Common myeloid progenitor, CD34-positive (primary cell): ENCODE measurements at regions not wholly inside any gene's neighbourhood (a gene's known extent, or its start where the extent isn't known, plus 50 kb on each side); places are given as distances from the start of the nearest gene placed in this dataset.

Experiments used
- CTCF ChIA-PET: fragments of 350-600 bp; sonication (Branson Sonifier 250); formaldehyde crosslinking; loops from one replicate; lab custom pipeline; 2021; ENCODE audit warnings: antibody characterized with exemption; lab: Charles Lee
- POLR2A ChIA-PET: fragments of 350-600 bp; sonication (Branson Sonifier 250); formaldehyde crosslinking; loops from one replicate; lab custom pipeline; 2021; ENCODE audit warnings: antibody characterized with exemption; lab: Charles Lee
- DNase-seq, 3 donors: peaks; one replicate each; pipeline versions ENCODE4 v3.0.0 to v3.0.0-alpha.2; 2013
- H3K27ac ChIP-seq, 2 experiments: 1 replicate in 1 of 2; 2 replicates in 1 of 2; pipeline ENCODE4 v1.7.0; 2013; ENCODE audit warnings: inconsistent platforms in 2 of 2, low read length in 2 of 2, mild to moderate bottlenecking in 2 of 2, low read depth in 1 of 2, moderate library complexity in 1 of 2; ENCODE audit not compliant: severe bottlenecking in 2 of 2, insufficient read depth in 1 of 2, poor library complexity in 1 of 2
- H3K27me3 ChIP-seq, 5 experiments: replicated peaks in 2 of 5; 1 replicate in 3 of 5; 2 replicates in 2 of 5; pipeline versions ENCODE4 v1.6.1 to v1.7.0; 2013; ENCODE audit warnings: low read length in 4 of 5, mild to moderate bottlenecking in 2 of 5, moderate library complexity in 2 of 5, inconsistent platforms in 1 of 5; ENCODE audit not compliant: insufficient read depth in 5 of 5, control insufficient read depth in 4 of 5
- H3K36me3 ChIP-seq, 4 experiments: 1 replicate in 2 of 4; 2 replicates in 2 of 4; pipeline versions ENCODE4 v1.6.1 to v1.7.0; 2013; ENCODE audit warnings: low read length in 3 of 4, control low read depth in 1 of 4, mild to moderate bottlenecking in 1 of 4; ENCODE audit not compliant: control insufficient read depth in 4 of 4, insufficient read depth in 4 of 4
- H3K4me1 ChIP-seq, 4 experiments: 1 replicate in 3 of 4; 2 replicates in 1 of 4; pipeline versions ENCODE4 v1.6.1 to v1.7.1; 2013; ENCODE audit warnings: low read length in 3 of 4, mild to moderate bottlenecking in 3 of 4, control low read depth in 1 of 4, inconsistent platforms in 1 of 4, moderate library complexity in 1 of 4; ENCODE audit not compliant: control insufficient read depth in 4 of 4, insufficient read depth in 4 of 4; ENCODE audit errors: control extremely low read depth in 1 of 4
- H3K4me3 ChIP-seq, 7 experiments: 1 replicate in 4 of 7; 2 replicates in 3 of 7; pipeline versions ENCODE4 v1.5.1 to v1.7.0; 2013; ENCODE audit warnings: mild to moderate bottlenecking in 7 of 7, low read length in 6 of 7, moderate library complexity in 6 of 7, inconsistent platforms in 2 of 7, low read depth in 2 of 7, control low read depth in 1 of 7; ENCODE audit not compliant: insufficient read depth in 4 of 7, control insufficient read depth in 1 of 7; ENCODE audit errors: extremely low read depth in 1 of 7
- H3K9me3 ChIP-seq, 5 experiments: 1 replicate in 4 of 5; 2 replicates in 1 of 5; pipeline versions ENCODE4 v1.6.1 to v1.7.1; 2013; ENCODE audit warnings: low read length in 4 of 5, mild to moderate bottlenecking in 2 of 5, inconsistent platforms in 1 of 5, low read depth in 1 of 5, moderate library complexity in 1 of 5; ENCODE audit not compliant: control insufficient read depth in 4 of 5, insufficient read depth in 2 of 5; ENCODE audit errors: control extremely low read depth in 1 of 5
- WGBS: methylation state at CpG from one replicate; pipeline ENCODE4 v1.1.5; 2013; ENCODE audit not compliant: insufficient coverage; 5-methylcytosine and 5-hydroxymethylcytosine counted together

GRCh38 chr12:13504736-13505135 lies 308.2 kb downstream of the EMP1 start:
- no peaks in the 10 kb centered on the region for H3K36me3 ChIP-seq
- H3K4me1 ChIP-seq = no peaks in the 10 kb centered on the region
- no peak overlapping the region for H3K4me3 ChIP-seq
- 94% methylated on average over 4 of the region's 5 CpGs for WGBS
- peaks cover 0 to 7% (median 5%) of the 10 kb centered on the region in 5 experiments for H3K27me3 ChIP-seq
- no peak for DNase-seq
- no peaks in the 10 kb centered on the region for H3K9me3 ChIP-seq
- CTCF ChIA-PET = interaction anchor here (1.0 to 1.5 kb wide), 2 partner anchors 9 to 10 kb away, joined by 3 to 5 read pairs; no protein-coding TSS in a partner anchor
- POLR2A ChIA-PET = no interaction called here
- no peak overlapping the region for H3K27ac ChIP-seq

- H3K4me1 ChIP-seq = no peaks in the 10 kb centered on the region
- no peak overlapping the region for H3K27ac ChIP-seq
- H3K27me3 ChIP-seq = peaks cover 0 to 7% (median 5%) of the 10 kb centered on the region in 5 experiments
- H3K9me3 ChIP-seq = no peaks in the 10 kb centered on the region
- H3K36me3 ChIP-seq = no peaks in the 10 kb centered on the region
- ChIA-PET CTCF (interaction anchor here (1.5 kb wide), 1 partner anchor 9 kb away, joined by 5 read pairs; no protein-coding TSS in a partner anchor), POLR2A (no interaction called here)
- H3K4me3 ChIP-seq = no peak overlapping the region
- no peak for DNase-seq
Measured at GRCh38 chr12:13504074-13504473, 307.5 kb downstream of the EMP1 start.

- Histone ChIP-seq H3K36me3 (no peaks in the 10 kb centered on the region), H3K4me1 (no peaks in the 10 kb centered on the region), H3K4me3 (no peak overlapping the region), H3K9me3 (no peaks in the 10 kb centered on the region), H3K27me3 (peaks cover 0 to 7% (median 5%) of the 10 kb centered on the region in 5 experiments), H3K27ac (no peak overlapping the region)
- WGBS = 94% methylated on average over 2 of the region's 2 CpGs
- CTCF ChIA-PET = no interaction called here
- DNase-seq = no peak
- POLR2A ChIA-PET = no interaction called here
Measured at GRCh38 chr12:13503094-13503835, 306.7 kb downstream of the EMP1 start.

GRCh38 chr12:13499008-13499407 lies 302.5 kb downstream of the EMP1 start:
- 61% methylated on average over 2 of the region's 3 CpGs for WGBS
- no peak for DNase-seq
- ChIA-PET CTCF (no interaction called here), POLR2A (no interaction called here)
- H3K9me3 ChIP-seq = no peaks in the 10 kb centered on the region
- no peak overlapping the region for H3K27ac ChIP-seq
- H3K4me1 ChIP-seq = no peaks in the 10 kb centered on the region
- H3K27me3 ChIP-seq = peaks cover 0 to 4% (median 0%) of the 10 kb centered on the region in 5 experiments
- no peaks in the 10 kb centered on the region for H3K36me3 ChIP-seq
- no peak overlapping the region for H3K4me3 ChIP-seq

- Histone ChIP-seq H3K36me3 (no peaks in the 10 kb centered on the region), H3K27ac (no peak overlapping the region), H3K27me3 (peaks cover 0 to 4% (median 0%) of the 10 kb centered on the region in 5 experiments), H3K9me3 (no peaks in the 10 kb centered on the region), H3K4me3 (no peak overlapping the region), H3K4me1 (no peaks in the 10 kb centered on the region)
- WGBS = no CpG with 5 or more reads among the region's 1 CpG
- POLR2A ChIA-PET = no interaction called here
- CTCF ChIA-PET = interaction anchor here (1.2 kb wide), 1 partner anchor 9 kb away, joined by 5 read pairs; no protein-coding TSS in a partner anchor
- DNase-seq = no peak
Measured at GRCh38 chr12:13496111-13496510, 299.6 kb downstream of the EMP1 start.

- Histone ChIP-seq H3K27me3 (peaks cover 0 to 1% (median 0%) of the 10 kb centered on the region in 5 experiments), H3K36me3 (no peaks in the 10 kb centered on the region), H3K4me3 (no peak overlapping the region), H3K4me1 (no peaks in the 10 kb centered on the region), H3K27ac (no peak overlapping the region), H3K9me3 (no peaks in the 10 kb centered on the region)
- POLR2A ChIA-PET = no interaction called here
- CTCF ChIA-PET = no interaction called here
- DNase-seq = no peak
- WGBS = 95% methylated on average over 4 of the region's 4 CpGs
Measured at GRCh38 chr12:13489246-13489645, 292.7 kb downstream of the EMP1 start.

- Histone ChIP-seq H3K36me3 (no peaks in the 10 kb centered on the region), H3K4me1 (no peaks in the 10 kb centered on the region), H3K27me3 (peaks cover 0 to 1% (median 0%) of the 10 kb centered on the region in 5 experiments), H3K27ac (no peak overlapping the region), H3K9me3 (no peaks in the 10 kb centered on the region), H3K4me3 (no peak overlapping the region)
- ChIA-PET CTCF (interaction anchor here (1.2 kb wide), 1 partner anchor 10 kb away, joined by 3 read pairs; no protein-coding TSS in a partner anchor), POLR2A (no interaction called here)
- WGBS = 98% methylated on average over 7 of the region's 7 CpGs
- no peak for DNase-seq
Measured at GRCh38 chr12:13487326-13487725, 290.8 kb downstream of the EMP1 start.
